Mesenchymal stem cell (in vitro differentiated cells and primary cell): ENCODE measurements at regions not wholly inside any gene's neighbourhood (a gene's known extent, or its start where the extent isn't known, plus 50 kb on each side); places are given as distances from the start of the nearest gene placed in this dataset.
"Not testable (repeated sequence)": the region's sequence is repeated elsewhere in the genome, so short reads cannot be mapped to it uniquely, and the experiment has no call there.

Source experiments
- DNase-seq: peaks from one replicate; pipeline ENCODE4 v3.0.0-alpha.2; 2013
- H2AFZ ChIP-seq: one replicate; pipeline ENCODE4 v1.6.1; 2013; ENCODE audit warnings: low read depth, mild to moderate bottlenecking, control low read depth, inconsistent platforms, low read length, moderate library complexity
- H2AK5ac ChIP-seq: 2 replicates; pipeline ENCODE4 v1.6.1; 2013; ENCODE audit warnings: low read length, moderate library complexity, mild to moderate bottlenecking, inconsistent platforms; ENCODE audit not compliant: severe bottlenecking
- H2BK120ac ChIP-seq: one replicate; pipeline ENCODE4 v1.6.1; 2013; ENCODE audit warnings: low read depth, mild to moderate bottlenecking, inconsistent platforms, low read length, moderate library complexity
- H2BK12ac ChIP-seq, 2 experiments: one replicate each; pipeline ENCODE4 v1.6.1; 2013; ENCODE audit warnings: inconsistent platforms in 2 of 2, low read length in 2 of 2, mild to moderate bottlenecking in 2 of 2, moderate library complexity in 2 of 2, control low read depth in 1 of 2
- H2BK15ac ChIP-seq: one replicate; pipeline ENCODE4 v1.6.1; 2013; ENCODE audit warnings: mild to moderate bottlenecking, low read depth, inconsistent platforms; ENCODE audit not compliant: poor library complexity, severe bottlenecking
- H2BK5ac ChIP-seq: 2 replicates; pipeline ENCODE4 v1.6.1; 2013; ENCODE audit warnings: low read depth, mild to moderate bottlenecking, low read length, control low read depth, inconsistent platforms; ENCODE audit not compliant: poor library complexity, severe bottlenecking
- H3K14ac ChIP-seq, 2 experiments: one replicate each; pipeline ENCODE4 v1.6.1; 2013; ENCODE audit warnings: inconsistent platforms in 2 of 2, low read length in 2 of 2, control low read depth in 1 of 2, mild to moderate bottlenecking in 1 of 2, moderate library complexity in 1 of 2
- H3K18ac ChIP-seq, 2 experiments: one replicate each; pipeline ENCODE4 v1.6.1; 2013; ENCODE audit warnings: inconsistent platforms in 2 of 2, low read length in 2 of 2, control low read depth in 1 of 2, low read depth in 1 of 2, mild to moderate bottlenecking in 1 of 2
- H3K23ac ChIP-seq, 2 experiments: one replicate each; pipeline ENCODE4 v1.6.1; 2013; ENCODE audit warnings: inconsistent platforms in 2 of 2, low read length in 2 of 2, mild to moderate bottlenecking in 2 of 2, moderate library complexity in 2 of 2, control low read depth in 1 of 2
- H3K27ac ChIP-seq: 2 replicates; pipeline ENCODE4 v1.5.1; 2013; ENCODE audit warnings: mild to moderate bottlenecking, moderate library complexity, low read length, control low read depth, inconsistent platforms; ENCODE audit not compliant: poor library complexity, severe bottlenecking
- H3K27me3 ChIP-seq, 2 experiments: 2 replicates each; pipeline versions ENCODE4 v1.6.1 to v1.7.0; 2013; ENCODE audit warnings: low read length in 2 of 2, mild to moderate bottlenecking in 2 of 2, moderate library complexity in 2 of 2, control low read depth in 1 of 2, inconsistent platforms in 1 of 2; ENCODE audit not compliant: control insufficient read depth in 1 of 2, insufficient read depth in 1 of 2
- H3K36me3 ChIP-seq, 2 experiments: 2 replicates each; pipeline versions ENCODE4 v1.6.1 to v1.7.0; 2013; ENCODE audit warnings: low read length in 2 of 2, control low read depth in 1 of 2, inconsistent platforms in 1 of 2, low read depth in 1 of 2, mild to moderate bottlenecking in 1 of 2; ENCODE audit not compliant: insufficient read depth in 2 of 2, control insufficient read depth in 1 of 2
- H3K4ac ChIP-seq, 2 experiments: one replicate each; pipeline ENCODE4 v1.6.1; 2013; ENCODE audit warnings: inconsistent platforms in 2 of 2, low read length in 2 of 2, mild to moderate bottlenecking in 2 of 2, moderate library complexity in 2 of 2, control low read depth in 1 of 2, low read depth in 1 of 2
- H3K4me1 ChIP-seq: 2 replicates; pipeline ENCODE4 v1.6.1; 2013; ENCODE audit warnings: low read depth, low read length, control low read depth; ENCODE audit not compliant: control insufficient read depth, insufficient read depth
- H3K4me2 ChIP-seq: 2 replicates; pipeline ENCODE4 v1.6.1; 2013; ENCODE audit warnings: low read length, mild to moderate bottlenecking, inconsistent platforms; ENCODE audit not compliant: poor library complexity, severe bottlenecking
- H3K4me3 ChIP-seq, 2 experiments: 2 replicates each; pipeline versions ENCODE4 v1.5.1 to v1.7.0; 2013; ENCODE audit warnings: low read length in 2 of 2, mild to moderate bottlenecking in 2 of 2, control low read depth in 1 of 2, low read depth in 1 of 2; ENCODE audit not compliant: insufficient read depth in 1 of 2
- H3K79me1 ChIP-seq: replicated peaks from 2 replicates; pipeline ENCODE4 v1.6.1; 2013; ENCODE audit warnings: mild to moderate bottlenecking, control low read depth, low read length, inconsistent platforms; ENCODE audit not compliant: poor library complexity, severe bottlenecking
- H3K9ac ChIP-seq: 2 replicates; pipeline ENCODE4 v1.7.0; 2013; ENCODE audit warnings: mild to moderate bottlenecking, low read length, moderate library complexity
- H3K9me3 ChIP-seq: 2 replicates; pipeline ENCODE4 v1.7.0; 2013; ENCODE audit warnings: mild to moderate bottlenecking, low read length; ENCODE audit not compliant: control insufficient read depth
- H4K8ac ChIP-seq: one replicate; pipeline ENCODE4 v1.6.1; 2013; ENCODE audit warnings: inconsistent platforms, mild to moderate bottlenecking, low read length, moderate library complexity
- H4K91ac ChIP-seq: one replicate; pipeline ENCODE4 v1.6.1; 2013; ENCODE audit warnings: mild to moderate bottlenecking, low read length, inconsistent platforms
- WGBS: methylation state at CpG from one replicate; pipeline ENCODE4 v1.1.7; 2013; ENCODE audit warnings: mixed read lengths; 5-methylcytosine and 5-hydroxymethylcytosine counted together

- Histone ChIP-seq H3K27ac (no peak overlapping the region), H4K91ac (no peak overlapping the region), H3K9ac (no peak overlapping the region), H2BK5ac (no peak overlapping the region), H3K4ac (no peak overlapping the region), H4K8ac (no peak overlapping the region), H3K36me3 (no peaks in the 10 kb centered on the region), H2BK120ac (no peak overlapping the region), H2BK15ac (no peak overlapping the region), H3K14ac (no peak overlapping the region), H2BK12ac (no peak overlapping the region), H3K27me3 (no peaks in the 10 kb centered on the region), H2AK5ac (no peak overlapping the region), H3K79me1 (no peaks in the 10 kb centered on the region), H3K4me3 (no peak overlapping the region), H3K4me1 (no peaks in the 10 kb centered on the region), H3K23ac (no peak overlapping the region), H3K18ac (no peak overlapping the region), H3K9me3 (peaks cover 2% of the 10 kb centered on the region), H2AFZ (no peak overlapping the region), H3K4me2 (no peak overlapping the region)
- DNase-seq = no peak
- WGBS = 34% methylated on average over 6 of the region's 7 CpGs
These were observed 164.9 kb upstream of the AJAP1 start for GRCh38 chr1:4489486-4489885.

- H2BK15ac ChIP-seq, H3K4me1 ChIP-seq, H3K18ac ChIP-seq, H2BK12ac ChIP-seq, H3K4me3 ChIP-seq, H3K14ac ChIP-seq, H4K8ac ChIP-seq, H3K4me2 ChIP-seq, H3K27me3 ChIP-seq, H2BK5ac ChIP-seq, H3K27ac ChIP-seq, H3K36me3 ChIP-seq, H2AK5ac ChIP-seq, H3K23ac ChIP-seq, H2AFZ ChIP-seq, H4K91ac ChIP-seq, DNase-seq, H3K79me1 ChIP-seq, H3K9me3 ChIP-seq, H3K4ac ChIP-seq, H2BK120ac ChIP-seq, H3K9ac ChIP-seq: not testable (repeated sequence)
These were observed 164.4 kb upstream of the AJAP1 start for GRCh38 chr1:4489992-4490391.

- Histone ChIP-seq H3K9me3 (no peaks in the 10 kb centered on the region), H2BK120ac (no peak overlapping the region), H4K91ac (no peak overlapping the region), H3K9ac (no peak overlapping the region), H3K23ac (no peak overlapping the region), H2AK5ac (no peak overlapping the region), H3K27me3 (no peaks in the 10 kb centered on the region), H3K18ac (no peak overlapping the region), H3K4me3 (no peak overlapping the region), H3K27ac (no peak overlapping the region), H3K4me1 (no peaks in the 10 kb centered on the region), H3K14ac (no peak overlapping the region), H2BK15ac (no peak overlapping the region), H2BK5ac (no peak overlapping the region), H3K4me2 (no peak overlapping the region), H2BK12ac (no peak overlapping the region), H4K8ac (no peak overlapping the region), H3K79me1 (no peaks in the 10 kb centered on the region), H2AFZ (no peak overlapping the region), H3K4ac (no peak overlapping the region), H3K36me3 (no peaks in the 10 kb centered on the region)
- 66% methylated on average over 5 of the region's 5 CpGs for WGBS
- DNase-seq = no peak
These were observed 160.4 kb upstream of the AJAP1 start for GRCh38 chr1:4494027-4494426.

GRCh38 chr1:4494558-4494957 is 159.9 kb upstream of the AJAP1 start:
- no peaks in the 10 kb centered on the region for H3K4me1 ChIP-seq
- no peak overlapping the region for H4K8ac ChIP-seq
- H2BK5ac ChIP-seq = no peak overlapping the region
- H3K79me1 ChIP-seq = no peaks in the 10 kb centered on the region
- no peak overlapping the region for H3K4me2 ChIP-seq
- H2AK5ac ChIP-seq = no peak overlapping the region
- no peaks in the 10 kb centered on the region for H3K36me3 ChIP-seq
- no peak overlapping the region for H2BK12ac ChIP-seq
- no peak overlapping the region for H2BK15ac ChIP-seq
- H3K9me3 ChIP-seq = peaks cover 2% of the 10 kb centered on the region
- no peak overlapping the region for H3K18ac ChIP-seq
- DNase-seq = no peak
- no peak overlapping the region for H3K9ac ChIP-seq
- H3K4ac ChIP-seq = no peak overlapping the region
- no peak overlapping the region for H2AFZ ChIP-seq
- no peak overlapping the region for H3K27ac ChIP-seq
- H4K91ac ChIP-seq = no peak overlapping the region
- no peak overlapping the region for H2BK120ac ChIP-seq
- H3K27me3 ChIP-seq = no peaks in the 10 kb centered on the region
- 40% methylated on average over 4 of the region's 7 CpGs for WGBS
- peak overlapping the region in 1 of 2 experiments; percentile 7 for H3K4me3 ChIP-seq
- H3K23ac ChIP-seq = no peak overlapping the region
- no peak overlapping the region for H3K14ac ChIP-seq
